IMR-90 (cell line): ENCODE measurements at regions not wholly inside any gene's neighbourhood (a gene's known extent, or its start where the extent isn't known, plus 50 kb on each side); places are given as distances from the start of the nearest gene placed in this dataset.

Experiments
- ATAC-seq: fragments of 200-7000 bp; cut with Tn5 transposase; 2 replicates; pipeline ENCODE4 v1.9.1; 2020; ENCODE audit warnings: low read depth, mild to moderate bottlenecking, moderate library complexity
- BruUV-seq: library from RNA; stranded (reverse); fragments of 400-500 nt; replicated peaks from 2 replicates; lab custom pipeline; 2021; lab: Mats Ljungman, UMichigan
- CTCF ChIA-PET: fragments of 300-600 bp; formaldehyde crosslinking; extraction: SDS; loops from one replicate; lab custom pipeline; 2021; ENCODE audit warnings: antibody characterized with exemption; lab: Yijun Ruan, JAX
- POLR2A ChIA-PET: fragments of 300-600 bp; sonication (Branson Sonifier 250); formaldehyde crosslinking; loops from one replicate; lab custom pipeline; 2022; ENCODE audit warnings: antibody characterized with exemption; ENCODE audit not compliant: unreplicated experiment; lab: Charles Lee
- DNase-seq: peaks from one replicate; pipeline ENCODE4 v3.0.0; 2013
- H2AFZ ChIP-seq: replicated peaks from 2 replicates; pipeline ENCODE3; 2013; ENCODE audit warnings: low read length, mild to moderate bottlenecking; ENCODE audit not compliant: poor library complexity
- H2AK5ac ChIP-seq: 2 replicates; pipeline ENCODE4 v1.6.1; 2013; ENCODE audit warnings: low read depth, low read length, inconsistent platforms
- H2AK9ac ChIP-seq: replicated peaks from 2 replicates; pipeline ENCODE3; 2013; ENCODE audit warnings: mild to moderate bottlenecking, low read depth, low read length, moderate library complexity; ENCODE audit not compliant: poor library complexity
- H2BK120ac ChIP-seq: 2 replicates; pipeline ENCODE4 v1.6.1; 2013; ENCODE audit warnings: low read depth, low read length, inconsistent platforms
- H2BK15ac ChIP-seq: 3 replicates; pipeline ENCODE4 v1.6.1; 2013; ENCODE audit warnings: low read depth, low read length, inconsistent platforms
- H2BK20ac ChIP-seq: 2 replicates; pipeline ENCODE4 v1.6.1; 2013; ENCODE audit warnings: low read depth, mild to moderate bottlenecking, inconsistent platforms, low read length, moderate library complexity
- H2BK5ac ChIP-seq: 2 replicates; pipeline ENCODE4 v1.6.1; 2013; ENCODE audit warnings: mild to moderate bottlenecking, low read depth, low read length, inconsistent platforms; ENCODE audit not compliant: poor library complexity, severe bottlenecking
- H3K14ac ChIP-seq: replicated peaks from 2 replicates; pipeline ENCODE4 v1.6.1; 2013; ENCODE audit warnings: low read depth, low read length, inconsistent platforms
- H3K18ac ChIP-seq: 2 replicates; pipeline ENCODE4 v1.6.1; 2013; ENCODE audit warnings: low read depth, low read length, control low read depth
- H3K23ac ChIP-seq: 2 replicates; pipeline ENCODE4 v1.6.1; 2013; ENCODE audit warnings: low read depth, low read length, inconsistent platforms
- H3K27ac ChIP-seq: 2 replicates; pipeline ENCODE4 v1.5.1; 2013; ENCODE audit warnings: mild to moderate bottlenecking, control low read depth, low read length; ENCODE audit not compliant: insufficient read depth
- H3K27me3 ChIP-seq: 2 replicates; pipeline ENCODE4 v1.6.1; 2013; ENCODE audit warnings: low read length; ENCODE audit not compliant: control insufficient read depth, insufficient read depth
- H3K36me3 ChIP-seq: 2 replicates; pipeline ENCODE4 v1.6.1; 2013; ENCODE audit warnings: low read length, mixed read lengths; ENCODE audit not compliant: control insufficient read depth, insufficient read depth
- H3K4ac ChIP-seq: 2 replicates; pipeline ENCODE4 v1.6.1; 2013; ENCODE audit warnings: low read depth, low read length, inconsistent platforms
- H3K4me1 ChIP-seq: 2 replicates; pipeline ENCODE4 v1.6.1; 2013; ENCODE audit warnings: low read length, mixed read lengths; ENCODE audit not compliant: control insufficient read depth, insufficient read depth
- H3K4me2 ChIP-seq: 2 replicates; pipeline ENCODE4 v1.6.1; 2013; ENCODE audit warnings: low read depth, mild to moderate bottlenecking, control low read depth, low read length, moderate library complexity
- H3K4me3 ChIP-seq: 2 replicates; pipeline ENCODE4 v1.5.1; 2013; ENCODE audit warnings: low read depth, mild to moderate bottlenecking, control low read depth, low read length, moderate library complexity; ENCODE audit not compliant: insufficient read depth
- H3K56ac ChIP-seq: 2 replicates; pipeline ENCODE4 v1.6.1; 2013; ENCODE audit warnings: low read length, inconsistent platforms; ENCODE audit not compliant: insufficient read depth; ENCODE audit errors: extremely low read depth
- H3K79me1 ChIP-seq, 2 experiments: 2 replicates each; pipeline ENCODE4 v1.6.1; 2013; ENCODE audit warnings: low read length in 2 of 2, inconsistent platforms in 1 of 2, low read depth in 1 of 2
- H3K9ac ChIP-seq: 2 replicates; pipeline ENCODE4 v1.6.1; 2013; ENCODE audit warnings: low read depth, low read length, control low read depth
- H3K9me1 ChIP-seq: 2 replicates; pipeline ENCODE4 v1.6.1; 2013; ENCODE audit warnings: low read length, inconsistent platforms; ENCODE audit not compliant: insufficient read depth
- H3K9me3 ChIP-seq: 2 replicates; pipeline ENCODE4 v1.6.1; 2013; ENCODE audit warnings: low read length; ENCODE audit not compliant: control insufficient read depth, insufficient read depth
- H4K20me1 ChIP-seq: 2 replicates; pipeline ENCODE4 v1.6.1; 2013; ENCODE audit warnings: low read length, inconsistent platforms; ENCODE audit not compliant: insufficient read depth
- H4K5ac ChIP-seq: 2 replicates; pipeline ENCODE4 v1.6.1; 2013; ENCODE audit warnings: mild to moderate bottlenecking, low read depth, low read length, control low read depth
- H4K8ac ChIP-seq, 2 experiments: 2 replicates each; pipeline ENCODE4 v1.6.1; 2013; ENCODE audit warnings: low read depth in 2 of 2, low read length in 2 of 2, control low read depth in 1 of 2, inconsistent platforms in 1 of 2
- H4K91ac ChIP-seq: 2 replicates; pipeline ENCODE4 v1.6.1; 2013; ENCODE audit warnings: low read depth, low read length, inconsistent platforms; ENCODE audit not compliant: insufficient read depth
- BHLHE40 ChIP-seq: fragments of 150-350 bp; IDR thresholded peaks from 2 replicates; pipeline ENCODE4 v1.6.1; 2016; ENCODE audit warnings: mild to moderate bottlenecking, low read depth, low read length
- CHD1 ChIP-seq: IDR thresholded peaks from 2 replicates; pipeline ENCODE4 v1.6.1; 2012; ENCODE audit warnings: low read depth, low read length, improper control_type of control experiment
- CTCF ChIP-seq: conservative IDR thresholded peaks from 2 replicates; pipeline ENCODE4 v1.5.1; 2012; ENCODE audit warnings: mild to moderate bottlenecking, low read depth, low read length, improper control_type of control experiment
- FOS ChIP-seq: fragments of 150-350 bp; IDR thresholded peaks from 2 replicates; pipeline ENCODE4 v1.6.1; 2016; ENCODE audit warnings: low read depth, low read length
- MAFK ChIP-seq: IDR thresholded peaks from 2 replicates; pipeline ENCODE4 v1.6.1; 2012; ENCODE audit warnings: low read depth, low read length, improper control_type of control experiment
- MAZ ChIP-seq: IDR thresholded peaks from 2 replicates; pipeline ENCODE4 v1.6.1; 2012; ENCODE audit warnings: low read depth, mild to moderate bottlenecking, low read length, improper control_type of control experiment, moderate library complexity, borderline replicate concordance
- MXI1 ChIP-seq: IDR thresholded peaks from 2 replicates; pipeline ENCODE4 v1.6.1; 2012; ENCODE audit warnings: low read depth, mild to moderate bottlenecking, low read length, moderate library complexity, borderline replicate concordance
- NFE2L2 ChIP-seq: fragments of 150-350 bp; IDR thresholded peaks from 2 replicates; pipeline ENCODE4 v1.6.1; 2016; ENCODE audit warnings: low read depth, mild to moderate bottlenecking, low read length
- POLR2A ChIP-seq: IDR thresholded peaks from 2 replicates; pipeline ENCODE4 v1.6.1; 2012; ENCODE audit warnings: mild to moderate bottlenecking, low read depth, low read length
- RFX5 ChIP-seq: IDR thresholded peaks from 2 replicates; pipeline ENCODE4 v1.8.0; 2012; ENCODE audit warnings: low read depth, mild to moderate bottlenecking, low read length, moderate library complexity
- WGBS, 2 experiments: methylation state at CpG; one replicate each; pipeline versions ENCODE4 v1.1.5 to v1.1.7; 2013; ENCODE audit warnings: missing lambda C conversion rate in 2 of 2; ENCODE audit not compliant: insufficient read length in 1 of 2; ENCODE audit errors: extremely low coverage in 2 of 2; 5-methylcytosine and 5-hydroxymethylcytosine counted together
- dilution Hi-C: fragments of 300-500 bp; cut with HindIII; formaldehyde crosslinking; loops from one replicate; pipeline ENCODE4 v1.14.3; 2018; ENCODE audit warnings: low sequenced_read_pairs; ENCODE audit not compliant: unreplicated experiment
- in situ Hi-C: fragments of 300-500 bp; cut with MboI; formaldehyde crosslinking; loops from 3 replicates; pipeline ENCODE4 v1.14.3; 2019; ENCODE audit warnings: low sequenced_read_pairs, inconsistent platforms, mixed read lengths
- intact Hi-C: fragments of 100-400 bp; cut with micrococcal nuclease; formaldehyde crosslinking; loops from 2 replicates; pipeline ENCODE4 v1.10.0; 2022
- TF ChIP-seq, protein P1 (sequence below): fragments of 150-350 bp; IDR thresholded peaks from 2 replicates; pipeline ENCODE4 v1.6.1; 2016; ENCODE audit warnings: low read depth, mild to moderate bottlenecking, low read length, moderate library complexity, borderline replicate concordance

DNA sequence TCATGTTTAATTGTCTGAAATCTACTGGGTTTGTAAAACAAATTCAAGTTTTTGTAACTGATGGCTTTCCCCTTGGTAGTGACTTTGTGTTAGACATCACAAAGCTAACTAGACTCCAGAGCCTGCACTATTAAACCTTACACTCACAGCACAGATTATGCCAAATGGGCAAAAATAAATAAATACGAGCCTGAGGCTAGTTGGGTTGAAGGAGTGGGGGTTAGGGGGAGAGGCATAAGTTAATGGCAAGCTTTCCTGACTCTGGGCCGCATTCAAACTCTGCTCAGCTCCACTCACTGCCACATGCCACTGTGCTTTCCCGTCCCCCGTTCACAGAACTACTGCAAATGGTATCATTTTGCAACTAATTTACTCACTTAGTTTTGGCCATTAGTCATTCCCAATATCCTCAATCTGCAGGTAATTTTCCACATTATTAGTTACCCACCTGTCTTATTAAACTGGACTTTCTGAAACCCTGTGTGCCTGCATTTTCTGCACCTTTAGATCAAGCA lies 1079.9 kb upstream of the PIK3C3 start:
- intact Hi-C loops (loop anchor here (10.0 kb wide), 1 partner anchor 500 kb away; no protein-coding TSS in a partner anchor), dilution Hi-C loops (no loop called here), in situ Hi-C loops (no loop called here)
- Histone ChIP-seq H4K20me1 (no peaks in the 10 kb centered on the region), H2BK5ac (peak overlapping the region; percentile 99), H2BK15ac (peak overlapping the region; percentile 85; the same call in 2 of the 3 replicates), H3K27ac (peak overlapping the region; percentile 62), H4K91ac (peak overlapping the region; percentile 56), H3K9me3 (no peaks in the 10 kb centered on the region), H3K56ac (peak overlapping the region; percentile 25; the same call in 1 of the 2 replicates), H3K9ac (peak overlapping the region; percentile 54), H2AFZ (no peak overlapping the region), H3K4ac (peak overlapping the region; percentile 57), H3K14ac (peak overlapping the region; percentile 46), H3K36me3 (no peaks in the 10 kb centered on the region; the same call in 1 of the 2 replicates), H3K9me1 (0 out of 2 replicates have a peak, but pooled peaks cover 2% of the 10 kb centered on the region), H2AK5ac (peak overlapping the region; percentile 88), H4K5ac (peak overlapping the region; percentile 83), H3K27me3 (no peaks in the 10 kb centered on the region), H3K4me1 (peaks cover 12% of the 10 kb centered on the region), H2BK120ac (peak overlapping the region; percentile 97), H2AK9ac (no peak overlapping the region), H3K4me3 (no peak overlapping the region), H3K18ac (peak overlapping the region; percentile 98), H3K23ac (no peak overlapping the region; the same call in 1 of the 2 replicates), H2BK20ac (peak overlapping the region; percentile 97), H4K8ac (peak overlapping the region; percentile 80 to 97; a peak in 3 of 4 replicates), H3K4me2 (no peak overlapping the region), H3K79me1 (no peaks in the 10 kb centered on the region)
- ChIA-PET CTCF (no interaction called here), POLR2A (no interaction called here)
- BruUV-seq = no TSS peak
- TF ChIP-seq CHD1 = no peak
- TF ChIP-seq NFE2L2 = no peak
- no peak for TF ChIP-seq CTCF
- no peak for TF ChIP-seq MXI1
- no peak for TF ChIP-seq FOS
- TF ChIP-seq MAZ = no peak
- TF ChIP-seq POLR2A = no peak
- TF ChIP-seq MAFK = no peak
- TF ChIP-seq, protein P1, sequence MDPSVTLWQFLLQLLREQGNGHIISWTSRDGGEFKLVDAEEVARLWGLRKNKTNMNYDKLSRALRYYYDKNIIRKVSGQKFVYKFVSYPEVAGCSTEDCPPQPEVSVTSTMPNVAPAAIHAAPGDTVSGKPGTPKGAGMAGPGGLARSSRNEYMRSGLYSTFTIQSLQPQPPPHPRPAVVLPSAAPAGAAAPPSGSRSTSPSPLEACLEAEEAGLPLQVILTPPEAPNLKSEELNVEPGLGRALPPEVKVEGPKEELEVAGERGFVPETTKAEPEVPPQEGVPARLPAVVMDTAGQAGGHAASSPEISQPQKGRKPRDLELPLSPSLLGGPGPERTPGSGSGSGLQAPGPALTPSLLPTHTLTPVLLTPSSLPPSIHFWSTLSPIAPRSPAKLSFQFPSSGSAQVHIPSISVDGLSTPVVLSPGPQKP = no peak
- no peak for TF ChIP-seq RFX5
- TF ChIP-seq BHLHE40 = no peak
- DNase-seq (no peak), ATAC-seq (no peak)
- no CpG with 5 or more reads among the region's 4 CpGs for WGBS, 2 experiments
